IPS DF 4.7 (cell line): ENCODE measurements at regions not wholly inside any gene's neighbourhood (a gene's known extent, or its start where the extent isn't known, plus 50 kb on each side); places are given as distances from the start of the nearest gene placed in this dataset.
"Not testable (repeated sequence)": the region's sequence is repeated elsewhere in the genome, so short reads cannot be mapped to it uniquely, and the experiment has no call there.

Experiments
- DNase-seq: peaks from one replicate; pipeline ENCODE4 v3.0.0-alpha.2; 2013; ENCODE audit warnings: low spot score; ENCODE audit errors: extremely low read depth

DNA sequence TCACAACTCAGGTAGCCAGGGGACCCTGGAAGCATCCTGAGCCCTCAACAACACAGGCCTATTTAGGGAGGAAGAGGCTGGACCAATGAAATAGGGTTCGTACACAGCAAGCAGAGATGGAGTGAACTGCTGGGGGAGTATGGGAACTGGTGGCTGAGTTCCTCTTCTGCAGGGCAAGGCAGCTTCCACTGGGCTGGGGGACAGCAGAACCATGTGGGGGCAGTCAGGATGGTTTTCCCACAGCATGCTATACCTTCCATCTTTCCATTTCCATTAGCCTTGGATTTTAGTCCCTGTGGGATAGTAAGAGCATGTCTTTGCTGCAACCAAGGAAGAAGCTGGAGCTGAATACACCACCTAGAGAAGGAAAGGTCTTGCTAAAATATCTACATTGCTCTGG is 370.6 kb downstream of the CCSER2 start:
- no peak for DNase-seq

DNA sequence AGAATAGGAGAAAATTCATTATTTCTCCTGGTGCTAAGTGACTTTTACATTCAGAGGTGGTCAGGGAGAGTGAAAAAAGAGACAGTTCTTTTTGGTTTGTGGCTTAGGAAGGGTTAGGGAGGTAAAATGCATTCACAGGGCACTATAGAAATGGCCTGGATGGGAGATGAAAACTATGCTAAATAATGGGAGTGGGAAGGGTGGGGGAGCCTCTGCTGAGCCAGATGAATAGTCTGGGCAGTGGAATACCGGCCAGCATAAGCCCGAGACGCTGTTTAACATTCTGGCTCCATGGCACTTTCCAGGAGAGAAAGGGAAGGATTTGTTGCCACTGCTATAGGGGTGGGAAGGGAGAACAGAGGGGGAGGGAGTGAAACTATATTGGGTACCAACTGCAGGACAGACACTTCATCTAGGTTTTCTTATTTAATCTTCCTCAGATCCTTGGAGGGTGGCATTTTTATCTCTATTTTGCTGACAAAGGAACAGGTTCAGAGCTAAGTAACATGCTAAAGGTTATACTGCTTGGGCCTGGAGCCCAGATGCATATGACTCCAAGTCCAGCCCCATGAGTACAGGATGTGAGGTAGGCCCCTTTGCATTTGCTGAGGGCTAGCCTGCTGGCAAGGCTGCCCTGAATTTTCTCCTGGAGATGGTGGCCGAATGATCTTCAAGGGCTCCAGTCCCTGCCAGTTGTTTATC is 372.4 kb downstream of the CCSER2 start:
- DNase-seq: no peak

DNA sequence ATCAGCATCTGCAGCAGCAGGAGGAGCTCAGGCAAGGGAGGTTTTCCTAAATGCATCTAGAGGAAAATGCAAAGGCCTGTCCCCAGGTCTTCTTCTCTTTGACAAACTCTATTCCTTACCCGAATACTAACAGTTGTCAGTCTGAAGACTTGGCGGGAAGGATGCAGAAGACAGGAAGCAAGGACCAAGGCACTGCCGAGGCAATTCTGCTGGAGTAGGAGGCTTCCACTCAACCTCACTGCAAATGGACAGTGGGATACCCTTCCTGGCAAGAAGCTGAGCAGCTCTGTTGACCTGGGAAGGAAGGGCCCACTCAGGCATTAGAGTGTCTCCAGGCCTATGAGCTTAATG is 373.0 kb downstream of the CCSER2 start:
- DNase-seq: no peak

DNA sequence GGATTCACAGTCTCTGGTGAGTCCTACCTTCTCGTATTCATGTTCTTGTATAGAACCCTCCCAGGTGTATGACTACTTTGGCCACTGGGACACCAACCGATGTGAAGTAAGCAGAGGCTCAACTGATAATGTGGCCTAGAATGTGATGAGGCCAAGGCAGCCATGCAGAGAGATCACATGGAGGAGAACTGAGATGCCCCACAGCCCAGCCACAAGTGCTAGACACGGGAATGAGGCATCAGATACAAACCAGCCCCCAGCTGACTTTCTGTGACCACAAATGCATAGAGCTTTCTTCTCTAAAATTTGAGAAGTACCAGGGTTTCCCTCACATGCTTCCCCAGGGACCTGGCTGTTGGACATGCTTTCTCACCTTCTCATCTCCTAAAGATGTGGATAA is 375.7 kb downstream of the CCSER2 start:
- no peak for DNase-seq

DNA sequence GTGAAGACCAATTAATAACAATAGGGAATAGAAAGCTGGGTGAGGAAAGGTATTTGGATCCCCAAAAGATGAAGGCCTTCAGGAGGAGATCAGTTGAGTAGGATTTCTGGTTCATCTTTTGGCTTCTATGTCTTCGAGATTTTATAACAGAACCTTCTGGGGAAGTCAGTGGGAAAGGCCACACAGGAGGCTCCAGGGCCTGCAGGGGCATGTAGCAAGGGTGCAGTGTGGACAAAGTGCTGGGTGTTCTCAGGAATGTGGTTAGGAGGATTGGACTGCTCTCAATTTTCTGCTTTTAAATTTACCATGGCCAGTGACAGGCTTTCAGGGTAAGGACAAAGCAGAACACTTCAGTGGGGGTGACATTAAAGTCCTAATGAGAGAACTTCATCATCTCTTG is 378.0 kb downstream of the CCSER2 start:
- DNase-seq: no peak

DNA sequence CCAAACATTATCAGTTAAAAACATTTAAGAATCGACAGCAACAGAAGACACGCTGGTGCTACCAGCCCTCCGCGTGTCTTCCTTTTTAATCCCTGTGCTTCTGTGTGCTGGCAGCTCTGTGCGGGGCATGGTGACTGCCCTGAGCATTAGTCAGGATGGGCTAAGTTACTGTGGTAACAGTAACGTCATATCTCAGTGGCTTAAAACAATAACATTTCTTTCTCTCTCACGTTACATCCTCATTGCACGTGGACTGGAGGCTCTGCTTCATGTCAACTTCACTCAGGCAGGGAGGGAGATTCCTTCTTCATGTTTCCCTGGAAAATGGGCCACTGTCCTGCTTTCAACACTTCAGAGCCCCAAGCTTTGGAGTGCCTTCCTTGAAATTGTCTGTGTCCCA is 378.5 kb downstream of the CCSER2 start:
- no peak for DNase-seq

DNA sequence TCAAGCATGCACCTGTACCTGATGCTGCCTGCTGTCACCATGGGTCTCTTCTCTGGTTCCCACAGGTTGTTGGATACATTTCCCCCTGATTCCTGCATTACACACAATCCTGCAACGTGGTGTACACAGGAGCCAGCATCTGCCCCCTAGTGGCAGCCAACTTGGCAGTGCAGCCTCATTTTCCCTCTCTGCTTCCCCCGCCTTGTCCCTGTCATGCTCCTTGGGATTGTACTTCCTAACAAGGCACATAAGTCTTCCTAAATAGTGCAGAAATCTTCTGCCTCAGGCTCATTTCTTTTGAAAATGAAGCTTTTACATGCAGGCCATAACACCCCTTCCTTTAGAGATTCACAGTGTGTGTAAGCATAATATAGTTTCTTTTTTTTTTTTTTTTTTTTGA is 387.5 kb downstream of the CCSER2 start:
- peak; percentile 53 for DNase-seq

DNA sequence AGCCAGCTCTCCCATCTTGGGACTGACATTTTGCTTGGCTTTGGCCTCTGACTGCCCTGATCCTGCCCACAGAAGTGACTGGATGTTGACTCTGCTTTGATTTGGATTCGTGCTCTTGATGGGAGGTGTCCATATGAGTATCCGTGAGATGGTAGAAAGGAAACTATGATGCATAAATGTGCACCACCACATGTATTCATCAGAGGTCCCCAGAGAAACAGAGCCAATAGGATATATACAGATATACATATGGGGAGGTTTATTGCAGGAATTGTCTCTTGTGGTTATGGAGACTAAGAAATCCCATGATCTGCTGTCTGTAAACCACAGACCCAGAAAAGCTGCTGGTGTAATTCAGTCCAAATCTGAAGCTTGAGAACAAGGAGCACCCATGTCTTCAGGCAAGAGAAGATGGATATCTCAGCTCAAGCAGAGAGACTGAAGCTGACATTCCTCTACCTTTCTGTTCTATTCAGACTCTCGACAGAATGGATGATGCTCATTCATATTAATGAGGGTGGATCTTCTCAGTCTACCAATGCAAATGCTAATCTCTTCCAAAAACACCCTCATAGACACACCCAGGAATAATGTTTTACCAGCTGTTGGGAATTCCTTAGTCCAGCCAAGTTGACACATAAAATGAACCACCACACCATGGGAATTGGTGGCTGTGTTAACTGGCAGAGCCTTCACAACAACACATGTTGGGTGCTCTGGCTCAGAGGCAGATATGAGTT is 390.7 kb downstream of the CCSER2 start:
- no peak for DNase-seq

DNA sequence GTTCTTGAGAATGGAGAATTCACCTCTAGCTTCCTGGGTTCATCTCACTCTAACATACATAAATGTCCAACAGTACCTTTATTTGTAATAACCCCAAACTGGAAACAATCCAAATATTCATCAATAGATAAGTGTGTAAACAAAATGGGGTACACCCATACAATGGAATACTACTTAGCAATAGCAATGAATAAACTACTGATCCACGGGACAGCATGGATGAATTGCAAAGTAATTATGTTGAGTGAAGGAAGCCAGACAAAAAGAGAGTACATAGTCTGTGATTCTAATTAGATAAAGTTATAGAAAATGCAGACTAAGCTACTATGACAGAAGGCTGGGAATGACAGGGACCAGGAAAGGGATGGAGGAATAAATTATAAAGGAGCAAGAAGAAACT is 391.3 kb downstream of the CCSER2 start:
- no peak for DNase-seq

DNA sequence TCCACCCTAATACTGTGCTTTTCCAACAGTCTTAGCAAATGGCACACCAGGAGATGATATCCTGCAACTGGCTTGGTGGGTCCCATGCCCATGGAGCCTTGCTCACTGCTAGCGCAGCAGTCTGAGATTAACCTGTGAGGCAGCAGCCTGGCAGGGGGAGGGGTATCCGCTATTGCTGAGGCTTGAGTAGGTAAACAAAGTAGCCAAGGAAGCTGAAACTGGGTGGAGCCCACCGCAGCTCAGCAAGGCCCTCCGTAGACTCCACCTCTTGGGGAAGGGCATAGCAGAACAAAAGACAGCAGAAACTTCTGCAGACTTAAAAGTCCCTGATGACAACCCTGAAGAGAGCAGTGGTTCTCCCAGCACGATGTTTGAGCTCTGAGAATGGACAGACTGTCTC is 399.0 kb downstream of the CCSER2 start:
- DNase-seq: no peak

DNA sequence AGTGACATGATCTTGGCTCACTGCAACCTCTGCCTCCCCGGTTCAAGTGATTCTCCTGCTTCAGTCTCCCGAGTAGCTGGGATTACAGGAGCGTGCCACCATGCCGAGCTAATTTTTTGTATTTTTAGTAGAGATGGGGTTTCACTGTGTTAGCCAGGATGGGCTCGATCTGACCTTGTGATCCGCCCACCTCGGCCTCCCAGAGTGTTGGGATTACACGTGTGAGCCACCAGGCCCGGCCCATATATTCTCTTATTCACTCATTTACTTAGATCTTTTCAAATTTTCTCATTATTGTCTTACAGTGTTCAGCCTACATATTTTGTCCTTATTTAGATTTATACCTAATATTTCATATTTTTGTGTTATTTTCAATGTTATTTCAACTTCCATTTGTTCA is 410.7 kb downstream of the CCSER2 start:
- not testable (repeated sequence) for DNase-seq

DNA sequence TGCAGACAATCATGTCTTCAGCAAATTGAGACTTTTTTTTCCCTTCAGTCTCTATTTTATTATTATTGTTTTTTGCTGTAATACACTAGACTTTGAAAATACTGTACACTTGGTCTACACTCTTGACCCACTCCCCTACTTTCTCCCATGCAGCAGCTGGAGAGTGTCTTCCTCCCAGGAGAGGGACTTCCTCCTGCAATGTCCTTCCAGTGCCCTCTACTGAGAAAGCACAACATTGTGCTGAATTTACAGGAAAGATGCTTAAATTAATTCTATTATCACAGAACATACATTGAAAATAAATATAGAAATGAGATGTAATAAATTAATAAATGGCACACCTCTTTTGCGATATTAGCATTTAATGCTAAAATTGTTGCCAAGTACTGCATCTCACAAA is 411.3 kb downstream of the CCSER2 start:
- no peak for DNase-seq

DNA sequence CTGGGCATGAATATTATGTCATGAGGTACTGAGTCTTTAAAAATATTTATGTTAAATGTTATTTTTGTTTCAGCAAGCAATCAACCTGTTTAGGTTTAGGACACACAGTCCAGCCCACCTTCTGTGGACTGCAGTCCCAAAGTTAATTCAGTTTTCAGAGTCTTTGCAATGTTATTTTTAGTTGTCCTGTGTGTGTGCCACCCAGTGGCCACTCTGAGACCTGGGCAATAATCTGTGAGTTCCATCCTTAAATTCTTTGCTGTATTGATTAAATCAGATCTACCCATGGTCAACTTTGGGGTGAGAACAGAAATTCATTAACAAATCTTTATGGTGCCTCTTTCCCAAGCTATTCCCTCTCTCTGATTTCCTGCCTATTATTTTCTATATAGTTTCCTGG is 415.1 kb downstream of the CCSER2 start:
- no peak for DNase-seq

DNA sequence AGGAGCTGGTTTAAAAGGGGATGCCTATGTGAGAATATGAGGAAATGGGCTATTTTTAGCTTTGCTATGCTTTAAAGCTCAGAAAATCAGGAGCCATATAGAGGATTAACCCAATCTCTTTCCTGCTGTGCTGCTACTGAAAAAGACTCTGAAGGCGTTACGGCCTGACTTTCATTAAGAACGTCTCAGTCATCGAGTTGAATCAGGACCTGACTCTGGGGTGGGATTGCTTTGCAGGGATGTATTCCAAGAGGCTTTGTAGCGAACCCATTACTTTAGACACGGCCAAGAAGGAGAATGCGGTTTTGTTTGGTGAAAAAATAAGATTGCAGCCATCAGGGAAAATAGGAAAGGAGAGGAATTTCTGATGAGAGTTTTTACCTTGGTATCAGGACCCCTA is 426.9 kb downstream of the CCSER2 start:
- DNase-seq: no peak

DNA sequence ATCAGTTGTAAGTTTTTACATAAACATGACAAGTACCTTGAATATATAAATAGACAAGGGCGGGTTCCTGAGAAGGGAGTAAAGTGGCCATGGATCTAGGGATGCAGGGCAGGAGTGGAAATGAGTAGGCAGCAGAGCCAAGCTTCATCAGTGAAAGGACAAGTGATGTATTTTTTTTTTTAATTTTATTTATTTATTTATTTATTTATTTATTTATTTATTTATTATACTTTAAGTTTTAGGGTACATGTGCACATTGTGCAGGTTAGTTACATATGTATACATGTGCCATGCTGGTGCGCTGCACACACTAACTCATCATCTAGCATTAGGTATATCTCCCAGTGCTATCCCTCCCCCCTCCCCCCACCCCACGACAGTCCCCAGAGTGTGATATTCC is 428.3 kb downstream of the CCSER2 start:
- DNase-seq: not testable (repeated sequence)

DNA sequence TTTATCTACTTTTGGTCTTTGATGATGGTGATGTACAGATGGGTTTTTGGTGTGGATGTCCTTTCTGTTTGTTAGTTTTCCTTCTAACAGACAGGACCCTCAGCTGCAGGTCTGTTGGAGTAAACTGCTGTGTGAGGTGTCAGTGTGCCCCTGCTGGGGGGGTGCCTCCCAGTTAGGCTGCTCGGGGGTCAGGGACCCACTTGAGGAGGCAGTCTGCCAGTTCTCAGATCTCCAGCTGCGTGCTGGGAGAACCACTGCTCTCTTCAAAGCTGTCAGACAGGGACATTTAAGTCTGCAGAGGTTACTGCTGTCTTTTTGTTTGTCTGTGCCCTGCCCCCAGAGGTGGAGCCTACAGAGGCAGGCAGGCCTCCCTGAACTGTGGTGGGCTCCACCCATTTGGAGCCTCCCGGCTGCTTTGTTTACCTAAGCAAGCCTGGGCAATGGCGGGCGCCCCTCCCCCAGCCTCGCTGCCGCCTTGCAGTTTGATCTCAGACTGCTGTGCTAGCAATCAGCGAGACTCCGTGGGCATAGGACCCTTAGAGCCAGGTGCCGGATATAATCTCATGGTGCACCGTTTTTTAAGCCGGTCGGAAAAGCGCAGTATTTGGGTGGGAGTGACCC is 433.7 kb downstream of the CCSER2 start:
- not testable (repeated sequence) for DNase-seq

DNA sequence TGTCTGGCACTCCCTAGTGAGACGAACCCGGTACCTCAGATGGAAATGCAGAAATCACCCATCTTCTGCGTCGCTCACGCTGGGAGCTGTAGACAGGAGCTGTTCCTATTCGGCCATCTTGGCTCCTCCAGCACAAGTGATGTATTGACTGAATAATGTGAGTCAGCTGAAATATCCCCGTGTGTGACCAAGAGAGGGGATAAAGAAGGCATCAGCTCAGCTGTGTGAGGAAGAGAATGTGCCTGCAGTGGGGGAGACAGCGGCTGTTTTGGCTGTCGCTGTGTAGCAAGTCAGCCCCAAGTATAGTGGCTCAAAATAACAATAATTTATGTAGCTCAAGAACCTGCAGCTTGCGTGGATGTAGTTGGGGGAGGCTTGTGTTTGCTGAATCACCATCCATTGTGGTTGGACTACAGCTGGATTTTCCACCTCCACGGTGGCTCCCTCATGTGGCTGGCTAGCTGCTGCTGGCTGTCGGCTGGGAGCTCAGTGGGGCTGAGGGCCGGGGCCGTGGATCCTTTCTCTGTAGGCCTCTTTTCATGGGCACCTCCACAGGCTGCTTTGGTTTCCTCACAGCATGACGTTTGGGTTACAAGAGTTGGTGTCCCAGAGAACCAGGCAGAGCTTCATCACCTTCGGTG is 434.5 kb downstream of the CCSER2 start:
- no peak for DNase-seq

DNA sequence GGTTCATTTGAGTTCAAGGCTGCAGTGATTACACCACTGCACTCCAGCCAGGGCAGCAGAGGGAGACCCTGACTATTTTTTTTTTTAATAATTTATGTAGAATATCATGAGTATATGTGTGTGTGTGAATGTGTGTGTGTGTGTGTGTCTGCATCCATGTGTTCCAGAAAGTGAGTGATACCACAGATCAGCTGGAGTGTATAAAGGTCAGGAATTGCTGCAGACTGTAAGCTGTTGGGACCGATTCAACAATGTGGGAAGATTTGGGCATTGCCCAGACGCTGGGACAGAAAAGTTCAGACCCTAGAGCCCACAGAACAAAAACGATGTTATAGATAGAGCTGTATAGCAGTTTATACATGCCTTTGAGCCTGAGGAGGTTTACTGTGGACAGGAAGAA is 435.6 kb downstream of the CCSER2 start:
- DNase-seq: no peak

DNA sequence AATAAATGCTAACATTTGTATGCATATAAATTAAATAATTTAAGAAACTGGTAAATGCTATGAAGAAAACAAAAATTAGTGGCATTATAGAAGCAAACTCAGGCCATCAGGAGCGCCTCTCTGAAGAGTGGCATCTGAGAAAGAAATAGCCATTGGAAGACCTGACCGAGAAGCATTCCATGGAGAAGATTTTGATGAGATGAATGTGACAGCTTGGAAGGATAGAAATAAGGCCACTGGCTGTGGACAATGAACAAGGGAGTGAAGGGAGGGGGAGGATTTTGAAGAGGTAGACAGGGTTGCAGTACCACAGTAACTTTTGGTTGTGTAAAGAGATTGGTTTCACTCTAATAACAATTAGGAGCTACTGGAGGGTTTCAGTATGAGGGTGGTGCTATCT is 436.7 kb downstream of the CCSER2 start:
- DNase-seq: no peak

DNA sequence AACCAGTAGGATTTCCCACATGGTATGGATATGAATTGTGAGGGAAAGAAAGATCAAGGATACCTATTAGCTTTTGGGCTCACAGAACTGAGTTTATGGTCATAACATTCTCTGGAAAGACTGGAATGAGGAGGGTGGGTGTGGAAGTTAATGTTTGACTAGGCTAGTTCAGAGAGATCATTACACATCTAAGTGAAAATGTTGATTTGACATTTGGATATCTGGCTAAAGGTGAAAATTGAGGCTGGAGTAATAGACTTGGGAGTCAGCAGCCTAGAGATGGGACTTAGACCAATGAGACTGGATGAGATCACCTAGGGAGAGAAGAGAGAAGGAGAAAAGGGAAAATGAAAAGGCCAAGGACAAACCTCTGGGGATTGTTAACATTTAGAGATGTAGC is 437.3 kb downstream of the CCSER2 start:
- DNase-seq: no peak

DNA sequence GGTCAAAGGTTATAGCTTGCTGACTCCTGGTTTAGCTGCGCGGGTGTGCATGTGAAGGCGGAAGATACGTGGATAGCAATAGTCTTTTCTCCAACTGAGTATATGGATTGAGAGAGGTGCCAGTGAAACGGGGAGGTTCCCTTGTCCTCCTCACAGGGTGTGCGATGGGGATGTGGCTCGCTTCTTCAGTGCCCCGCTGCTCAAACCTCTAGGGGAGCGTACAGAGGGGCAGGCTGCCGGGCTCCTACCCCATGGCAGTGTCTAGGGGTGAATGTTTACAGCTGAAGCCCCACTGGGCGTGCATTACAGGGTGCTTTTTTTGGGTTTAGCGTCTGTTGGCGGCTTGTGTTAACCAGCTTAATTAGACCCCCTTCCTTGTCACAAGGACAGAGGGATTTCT is 438.5 kb downstream of the CCSER2 start:
- no peak for DNase-seq

DNA sequence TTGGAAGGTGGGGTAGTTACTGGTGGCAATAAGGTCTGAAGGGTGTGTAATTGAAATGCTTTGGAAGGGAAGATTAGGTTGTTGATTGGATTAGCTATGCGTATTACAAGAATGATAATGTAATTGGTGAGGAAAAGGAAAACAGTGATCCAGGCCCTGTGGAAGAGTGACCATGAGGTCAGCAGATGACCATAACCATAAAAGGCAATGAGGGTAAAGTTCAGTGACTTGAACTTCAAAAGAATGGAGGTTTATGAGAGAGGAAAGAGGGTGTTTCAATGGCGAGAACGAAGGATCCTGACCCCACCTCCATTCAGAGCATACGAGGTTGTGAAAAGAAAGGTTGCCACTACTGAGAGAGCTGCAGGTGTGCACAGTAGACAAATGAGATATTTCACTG is 439.7 kb downstream of the CCSER2 start:
- no peak for DNase-seq
